Natural killer cell (primary cell): ENCODE measurements at regions not wholly inside any gene's neighbourhood (a gene's known extent, or its start where the extent isn't known, plus 50 kb on each side); places are given as distances from the start of the nearest gene placed in this dataset.

ENCODE experiments used
- ATAC-seq, 3 donors: fragments of 150-1000 bp in 2 of 3; fragments of 200-7000 bp in 1 of 3; cut with Tn5 transposase; 1 replicate in 1 of 3; 2 replicates in 2 of 3; pipeline ENCODE4 v1.10.0; 2021; ENCODE audit warnings: mild to moderate bottlenecking in 2 of 3, moderate library complexity in 2 of 3
- DNase-seq, 2 donors: peaks; one replicate each; pipeline versions ENCODE4 v3.0.0 to v3.0.0-alpha.2; 2013 to 2021; ENCODE audit warnings: mixed read lengths in 1 of 2
- H3K27ac ChIP-seq: one replicate; pipeline ENCODE4 v1.5.1; 2013; ENCODE audit warnings: mild to moderate bottlenecking, low read length
- H3K27me3 ChIP-seq: one replicate; pipeline ENCODE4 v1.6.1; 2013; ENCODE audit warnings: low read length; ENCODE audit not compliant: control insufficient read depth, insufficient read depth
- H3K36me3 ChIP-seq: one replicate; pipeline ENCODE4 v1.6.1; 2013; ENCODE audit warnings: low read length; ENCODE audit not compliant: control insufficient read depth, insufficient read depth
- H3K4me1 ChIP-seq: one replicate; pipeline ENCODE4 v1.6.1; 2013; ENCODE audit warnings: low read length; ENCODE audit not compliant: control insufficient read depth, insufficient read depth
- H3K4me3 ChIP-seq: one replicate; pipeline ENCODE4 v1.5.1; 2013; ENCODE audit warnings: low read length
- H3K9me3 ChIP-seq: one replicate; pipeline ENCODE4 v1.6.1; 2013; ENCODE audit warnings: low read length; ENCODE audit not compliant: control insufficient read depth, insufficient read depth
- H3K27ac Mint-ChIP-seq, 2 donors: one replicate each; pipeline ENCODE4 v1.8.0; 2022; ENCODE audit warnings: mild to moderate bottlenecking in 2 of 2, mixed read lengths in 2 of 2, moderate library complexity in 1 of 2
- H3K27me3 Mint-ChIP-seq, 2 donors: one replicate each; pipeline ENCODE4 v1.8.0; 2022; ENCODE audit warnings: low read depth in 2 of 2, mixed read lengths in 2 of 2
- H3K36me3 Mint-ChIP-seq: one replicate; pipeline ENCODE4 v1.8.0; 2022; ENCODE audit warnings: mixed read lengths
- H3K4me1 Mint-ChIP-seq, 2 donors: one replicate each; pipeline ENCODE4 v1.8.0; 2022; ENCODE audit warnings: mixed read lengths in 2 of 2
- H3K4me3 Mint-ChIP-seq: one replicate; pipeline ENCODE4 v1.8.0; 2022; ENCODE audit warnings: mild to moderate bottlenecking, moderate library complexity, mixed read lengths
- H3K9me3 Mint-ChIP-seq, 2 donors: one replicate each; pipeline ENCODE4 v1.8.0; 2022; ENCODE audit warnings: mixed read lengths in 2 of 2
- WGBS: methylation state at CpG from one replicate; pipeline ENCODE4 v1.1.7; 2013; ENCODE audit warnings: missing lambda C conversion rate; ENCODE audit not compliant: insufficient coverage; 5-methylcytosine and 5-hydroxymethylcytosine counted together
- intact Hi-C: fragments of 100-400 bp; cut with micrococcal nuclease; formaldehyde crosslinking; loops from one replicate; pipeline ENCODE4 v1.14.2; 2022
- TF ChIP-seq, protein P1 (sequence below): fragments of 200-600 bp; IDR thresholded peaks from one replicate; pipeline ENCODE4 v1.8.0; 2022; ENCODE audit warnings: antibody characterized with exemption

DNA sequence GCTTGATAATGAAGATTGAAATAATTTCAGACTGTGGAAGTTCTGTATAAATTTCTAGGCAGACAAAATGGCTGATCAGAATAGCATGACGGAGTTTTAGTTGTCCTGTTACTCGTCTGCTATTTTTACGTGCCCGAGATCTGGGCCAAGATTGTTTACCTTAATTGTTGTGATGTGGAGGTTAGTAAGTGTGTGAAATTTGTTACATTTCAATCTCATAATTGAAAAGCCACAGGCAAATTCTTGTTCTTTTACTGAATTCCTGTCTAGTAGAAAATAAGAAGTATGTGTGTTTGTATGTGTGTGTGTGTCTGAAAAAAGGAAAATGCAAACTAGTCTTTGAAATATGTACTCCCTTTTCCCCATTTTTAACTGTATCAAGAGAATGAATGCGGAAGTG, 115.2 kb downstream of the UTRN start:
- peaks cover 8% of the 10 kb centered on the region for H3K36me3 Mint-ChIP-seq
- H3K4me3 Mint-ChIP-seq: no peak overlapping the region
- peaks cover 8% of the 10 kb centered on the region for H3K9me3 ChIP-seq
- H3K4me1 Mint-ChIP-seq: peaks cover 85 to 92% of the 10 kb centered on the region in 2 donors
- peaks cover 0 to 3% of the 10 kb centered on the region in 2 donors for H3K9me3 Mint-ChIP-seq
- peaks cover 19% of the 10 kb centered on the region for H3K36me3 ChIP-seq
- no peak for DNase-seq
- intact Hi-C loops: no loop called here
- H3K4me3 ChIP-seq: no peak overlapping the region
- TF ChIP-seq, protein P1, sequence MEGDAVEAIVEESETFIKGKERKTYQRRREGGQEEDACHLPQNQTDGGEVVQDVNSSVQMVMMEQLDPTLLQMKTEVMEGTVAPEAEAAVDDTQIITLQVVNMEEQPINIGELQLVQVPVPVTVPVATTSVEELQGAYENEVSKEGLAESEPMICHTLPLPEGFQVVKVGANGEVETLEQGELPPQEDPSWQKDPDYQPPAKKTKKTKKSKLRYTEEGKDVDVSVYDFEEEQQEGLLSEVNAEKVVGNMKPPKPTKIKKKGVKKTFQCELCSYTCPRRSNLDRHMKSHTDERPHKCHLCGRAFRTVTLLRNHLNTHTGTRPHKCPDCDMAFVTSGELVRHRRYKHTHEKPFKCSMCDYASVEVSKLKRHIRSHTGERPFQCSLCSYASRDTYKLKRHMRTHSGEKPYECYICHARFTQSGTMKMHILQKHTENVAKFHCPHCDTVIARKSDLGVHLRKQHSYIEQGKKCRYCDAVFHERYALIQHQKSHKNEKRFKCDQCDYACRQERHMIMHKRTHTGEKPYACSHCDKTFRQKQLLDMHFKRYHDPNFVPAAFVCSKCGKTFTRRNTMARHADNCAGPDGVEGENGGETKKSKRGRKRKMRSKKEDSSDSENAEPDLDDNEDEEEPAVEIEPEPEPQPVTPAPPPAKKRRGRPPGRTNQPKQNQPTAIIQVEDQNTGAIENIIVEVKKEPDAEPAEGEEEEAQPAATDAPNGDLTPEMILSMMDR: no peak
- H3K27me3 Mint-ChIP-seq: no peaks in the 10 kb centered on the region
- H3K27ac Mint-ChIP-seq: peak overlapping the region; percentile 83 to 91
- no peak overlapping the region for H3K27ac ChIP-seq
- WGBS: 90% methylated on average over 4 of the region's 5 CpGs
- H3K27me3 ChIP-seq: no peaks in the 10 kb centered on the region
- H3K4me1 ChIP-seq: no peaks in the 10 kb centered on the region
- ATAC-seq: peak in 1 of 3 donors; percentile 29

DNA sequence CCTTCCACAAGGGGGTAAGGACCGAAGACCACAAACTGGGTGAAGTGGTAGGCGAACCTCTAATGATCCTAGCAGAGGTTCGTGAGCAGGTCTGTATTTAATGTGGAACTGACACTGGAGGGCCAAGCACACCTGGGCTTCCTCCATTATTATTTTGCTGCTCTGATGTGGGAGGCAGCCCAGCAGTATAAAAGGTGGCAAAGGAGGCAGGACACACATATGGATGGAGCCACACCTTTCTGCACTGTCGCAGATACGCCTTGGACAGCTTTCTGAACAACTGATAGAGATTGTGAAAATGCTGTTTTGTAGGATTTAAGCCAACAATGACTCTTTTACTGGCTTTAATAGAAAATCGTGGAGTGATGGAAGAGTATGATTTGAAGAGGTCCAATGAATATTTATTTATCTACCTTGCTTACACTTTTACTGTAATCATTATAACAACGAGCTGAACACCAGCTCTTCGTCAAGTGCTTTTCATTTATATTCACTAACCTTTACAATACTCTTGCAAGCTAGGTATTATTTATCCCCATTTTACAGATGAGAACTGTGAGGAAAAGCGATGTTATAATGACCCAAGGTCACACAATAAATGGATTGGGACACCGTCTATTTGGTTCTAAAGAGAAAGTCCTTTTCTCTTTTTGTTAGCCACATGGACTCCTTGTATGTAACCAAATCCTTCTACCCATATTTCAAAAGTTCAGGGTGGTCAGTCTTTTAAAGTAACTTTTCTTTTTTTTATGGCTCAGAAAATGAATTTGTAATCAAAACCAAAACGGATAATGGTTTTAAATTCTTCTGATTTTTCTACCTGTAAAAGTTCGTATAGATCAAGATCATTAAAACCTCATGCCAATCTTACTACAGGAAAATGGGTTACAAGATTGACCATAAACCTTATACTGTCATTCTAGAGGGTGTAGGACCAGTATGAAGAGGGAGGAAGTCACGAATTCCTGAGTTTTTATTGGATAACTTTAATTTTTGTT, 116.9 kb downstream of the UTRN start:
- Histone ChIP-seq H3K27ac (no peak overlapping the region), H3K9me3 (peaks cover 8% of the 10 kb centered on the region), H3K36me3 (peaks cover 23% of the 10 kb centered on the region), H3K27me3 (no peaks in the 10 kb centered on the region), H3K4me3 (no peak overlapping the region), H3K4me1 (no peaks in the 10 kb centered on the region)
- H3K9me3 Mint-ChIP-seq: peaks cover 0 to 3% of the 10 kb centered on the region in 2 donors
- ATAC-seq (no peak), DNase-seq (no peak)
- H3K4me3 Mint-ChIP-seq: peak overlapping the region; percentile 4
- intact Hi-C loops: no loop called here
- no peaks in the 10 kb centered on the region for H3K27me3 Mint-ChIP-seq
- TF ChIP-seq, protein P1: no peak
- WGBS: 96% methylated on average over 11 of the region's 13 CpGs
- H3K27ac Mint-ChIP-seq: peak overlapping the region; percentile 59 to 77
- peaks cover 8% of the 10 kb centered on the region for H3K36me3 Mint-ChIP-seq
- peaks cover 81 to 91% of the 10 kb centered on the region in 2 donors for H3K4me1 Mint-ChIP-seq

DNA sequence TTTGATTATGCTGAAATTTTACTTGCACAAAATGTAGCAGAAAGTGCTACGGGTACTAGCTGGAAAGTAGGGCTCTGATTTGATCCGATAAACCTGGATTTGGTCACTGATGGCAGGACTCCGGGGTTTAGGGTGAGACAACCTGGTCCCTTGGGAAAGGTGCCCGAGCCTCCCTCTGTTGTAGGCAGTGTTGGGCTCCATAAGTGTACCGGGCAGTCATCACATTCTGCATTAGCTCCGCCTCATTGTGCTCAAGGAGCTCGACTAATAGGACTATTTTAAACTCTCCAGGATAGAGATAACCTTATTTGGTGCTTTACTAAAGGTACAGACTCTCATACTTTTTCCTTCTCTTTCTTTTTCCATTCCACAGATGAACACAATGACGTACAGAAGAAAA, 117.6 kb downstream of the UTRN start:
- Mint-ChIP-seq H3K27ac (peak overlapping the region; percentile 59 to 77), H3K4me1 (peaks cover 81 to 93% of the 10 kb centered on the region in 2 donors), H3K4me3 (no peak overlapping the region), H3K27me3 (no peaks in the 10 kb centered on the region), H3K36me3 (peaks cover 8% of the 10 kb centered on the region), H3K9me3 (peaks cover 0 to 3% of the 10 kb centered on the region in 2 donors)
- DNase-seq: no peak
- no peak for ATAC-seq
- H3K4me3 ChIP-seq: no peak overlapping the region
- no peaks in the 10 kb centered on the region for H3K4me1 ChIP-seq
- peaks cover 6% of the 10 kb centered on the region for H3K9me3 ChIP-seq
- H3K36me3 ChIP-seq: peaks cover 21% of the 10 kb centered on the region
- TF ChIP-seq, protein P1: no peak
- H3K27me3 ChIP-seq: no peaks in the 10 kb centered on the region
- WGBS: 94% methylated on average over 8 of the region's 8 CpGs
- H3K27ac ChIP-seq: no peak overlapping the region
- intact Hi-C loops: no loop called here
